ENCODE measurements at regions not wholly inside any gene's neighbourhood (a gene's known extent, or its start where the extent isn't known, plus 50 kb on each side); places are given as distances from the start of the nearest gene placed in this dataset.

- TF ChIP-seq POLR2A (IDR thresholded peaks at IDR 0.05; ENCODE audit: control extremely low read depth in 1 of 2, low read depth in 2 of 2, low read length in 2 of 2), result no peak
- no peak for TF ChIP-seq CTCF (IDR thresholded peaks at IDR 0.05; ENCODE audit: control extremely low read depth in 1 of 3, insufficient read depth in 1 of 3, low read depth in 1 of 3, low read length in 3 of 3)
- TF ChIP-seq CHD1 (IDR thresholded peaks at IDR 0.05; ENCODE audit: low read depth, low read length), result no peak
- no peak for TF ChIP-seq HDAC2 (IDR thresholded peaks at IDR 0.05; ENCODE audit: borderline replicate concordance in 1 of 2, low read depth in 2 of 2, low read length in 2 of 2)
These were observed 301.7 kb downstream of the NSG2 start for GRCh38 chr5:174347183-174347582.
